PFSK-1 (cell line): ENCODE measurements at regions not wholly inside any gene's neighbourhood (a gene's known extent, or its start where the extent isn't known, plus 50 kb on each side); places are given as distances from the start of the nearest gene placed in this dataset.

Source experiments
- FOXP2 ChIP-seq: optimal IDR thresholded peaks from 2 replicates; pipeline ENCODE3; 2011; ENCODE audit warnings: borderline replicate concordance, control low read depth, inconsistent platforms; ENCODE audit not compliant: insufficient read depth; ENCODE audit errors: extremely low read length, extremely low read depth
- POLR2AphosphoS5 ChIP-seq: IDR thresholded peaks from 2 replicates; pipeline ENCODE4 v1.6.1; 2012; ENCODE audit warnings: low read depth, mild to moderate bottlenecking, control low read depth, low read length, moderate library complexity
- SIN3A ChIP-seq: IDR thresholded peaks from 2 replicates; pipeline ENCODE4 v1.6.1; 2012; ENCODE audit warnings: mild to moderate bottlenecking, low read length, moderate library complexity, borderline replicate concordance; ENCODE audit not compliant: insufficient read depth
- TAF1 ChIP-seq: IDR thresholded peaks from 2 replicates; pipeline ENCODE4 v1.6.1; 2012; ENCODE audit warnings: low read length, control low read depth, borderline replicate concordance; ENCODE audit not compliant: insufficient read depth
- TF ChIP-seq, protein P1 (sequence below), 2 experiments: IDR thresholded peaks; 2 replicates each; pipeline versions ENCODE4 v1.6.1 to v1.8.0; 2011 to 2012; ENCODE audit warnings: low read depth in 2 of 2, low read length in 2 of 2, control low read depth in 1 of 2, inconsistent platforms in 1 of 2, mild to moderate bottlenecking in 1 of 2, moderate library complexity in 1 of 2; ENCODE audit not compliant: insufficient read depth in 1 of 2

GRCh38 chr4:22969287-22969896 is 276.7 kb downstream of the GBA3 start:
- TF ChIP-seq FOXP2 (no peak), POLR2AphosphoS5 (no peak), TAF1 (no peak), SIN3A (no peak)
- TF ChIP-seq, protein P1, sequence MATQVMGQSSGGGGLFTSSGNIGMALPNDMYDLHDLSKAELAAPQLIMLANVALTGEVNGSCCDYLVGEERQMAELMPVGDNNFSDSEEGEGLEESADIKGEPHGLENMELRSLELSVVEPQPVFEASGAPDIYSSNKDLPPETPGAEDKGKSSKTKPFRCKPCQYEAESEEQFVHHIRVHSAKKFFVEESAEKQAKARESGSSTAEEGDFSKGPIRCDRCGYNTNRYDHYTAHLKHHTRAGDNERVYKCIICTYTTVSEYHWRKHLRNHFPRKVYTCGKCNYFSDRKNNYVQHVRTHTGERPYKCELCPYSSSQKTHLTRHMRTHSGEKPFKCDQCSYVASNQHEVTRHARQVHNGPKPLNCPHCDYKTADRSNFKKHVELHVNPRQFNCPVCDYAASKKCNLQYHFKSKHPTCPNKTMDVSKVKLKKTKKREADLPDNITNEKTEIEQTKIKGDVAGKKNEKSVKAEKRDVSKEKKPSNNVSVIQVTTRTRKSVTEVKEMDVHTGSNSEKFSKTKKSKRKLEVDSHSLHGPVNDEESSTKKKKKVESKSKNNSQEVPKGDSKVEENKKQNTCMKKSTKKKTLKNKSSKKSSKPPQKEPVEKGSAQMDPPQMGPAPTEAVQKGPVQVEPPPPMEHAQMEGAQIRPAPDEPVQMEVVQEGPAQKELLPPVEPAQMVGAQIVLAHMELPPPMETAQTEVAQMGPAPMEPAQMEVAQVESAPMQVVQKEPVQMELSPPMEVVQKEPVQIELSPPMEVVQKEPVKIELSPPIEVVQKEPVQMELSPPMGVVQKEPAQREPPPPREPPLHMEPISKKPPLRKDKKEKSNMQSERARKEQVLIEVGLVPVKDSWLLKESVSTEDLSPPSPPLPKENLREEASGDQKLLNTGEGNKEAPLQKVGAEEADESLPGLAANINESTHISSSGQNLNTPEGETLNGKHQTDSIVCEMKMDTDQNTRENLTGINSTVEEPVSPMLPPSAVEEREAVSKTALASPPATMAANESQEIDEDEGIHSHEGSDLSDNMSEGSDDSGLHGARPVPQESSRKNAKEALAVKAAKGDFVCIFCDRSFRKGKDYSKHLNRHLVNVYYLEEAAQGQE (IDR thresholded peaks at IDR 0.05; ENCODE audit: insufficient read depth in 1 of 2, low read depth in 2 of 2, low read length in 2 of 2), result no peak

- no peak for TF ChIP-seq TAF1
- TF ChIP-seq, protein P1 (IDR thresholded peaks at IDR 0.05; ENCODE audit: insufficient read depth in 1 of 2, low read depth in 2 of 2, low read length in 2 of 2), result no peak
- TF ChIP-seq SIN3A, result no peak
- no peak for TF ChIP-seq POLR2AphosphoS5
- TF ChIP-seq FOXP2, result no peak
Observed at GRCh38 chr4:22962295-22962694, 269.6 kb downstream of the GBA3 start.

DNA sequence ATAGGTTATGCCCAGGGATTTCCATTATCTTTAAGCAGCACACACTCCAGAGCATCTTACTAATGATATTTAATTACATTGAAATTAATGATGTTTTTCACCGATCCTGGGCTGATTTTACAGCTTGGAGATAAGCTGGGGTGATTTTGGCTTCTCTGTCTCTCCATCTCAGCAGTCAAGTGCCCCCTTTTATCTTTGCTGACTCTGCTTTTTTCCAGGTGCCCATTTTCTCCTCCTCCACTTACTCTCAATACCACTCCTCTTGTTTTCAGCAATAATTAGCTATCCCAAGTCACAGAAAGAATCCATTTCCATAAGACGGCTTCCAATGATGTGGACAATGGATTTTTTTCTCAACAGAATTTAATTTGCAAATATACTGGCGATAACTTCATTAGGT is 266.7 kb downstream of the GBA3 start:
- TF ChIP-seq POLR2AphosphoS5 (no peak), FOXP2 (no peak), SIN3A (no peak), TAF1 (no peak)
- TF ChIP-seq, protein P1 (IDR thresholded peaks at IDR 0.05; ENCODE audit: insufficient read depth in 1 of 2, low read depth in 2 of 2, low read length in 2 of 2), result no peak

GRCh38 chr4:22957774-22958309 is 265.1 kb downstream of the GBA3 start:
- no peak for TF ChIP-seq POLR2AphosphoS5

DNA sequence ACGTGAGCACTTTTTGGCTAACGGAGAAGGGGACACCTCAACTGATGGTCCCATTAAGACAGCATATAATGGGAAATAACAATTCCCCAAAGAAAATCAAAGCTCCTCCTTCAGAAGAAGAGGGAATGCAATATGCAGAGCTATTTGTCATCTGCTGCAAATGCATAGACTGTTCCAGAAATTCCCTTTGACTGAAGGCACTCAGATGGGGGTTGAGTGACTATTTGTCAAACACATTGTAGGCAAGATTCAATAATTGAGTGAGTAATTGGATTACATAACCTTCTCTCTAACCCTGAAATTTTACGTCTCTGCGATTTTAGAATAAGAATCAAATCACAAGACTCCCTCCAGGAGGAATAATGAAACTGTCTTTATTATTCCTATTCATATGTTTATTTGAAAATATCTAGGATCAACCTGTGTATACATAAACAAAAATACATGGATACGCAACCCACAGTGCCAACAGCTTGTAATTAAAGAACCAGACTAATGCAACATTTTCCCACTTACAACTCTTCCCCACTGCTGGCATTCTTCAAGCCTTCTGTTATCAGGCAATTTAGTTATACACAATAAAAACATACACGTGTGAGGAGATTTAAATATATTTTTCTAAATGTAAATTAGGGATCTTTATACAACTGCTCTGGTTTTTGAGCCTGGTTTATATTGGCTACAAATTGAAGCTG is 256.6 kb downstream of the GBA3 start:
- TF ChIP-seq, protein P1 (IDR thresholded peaks at IDR 0.05; ENCODE audit: insufficient read depth in 1 of 2, low read depth in 2 of 2, low read length in 2 of 2), result no peak
